ENCODE measurements at regions not wholly inside any gene's neighbourhood (a gene's known extent, or its start where the extent isn't known, plus 50 kb on each side); places are given as distances from the start of the nearest gene placed in this dataset.

- Histone ChIP-seq H3K4me1 (no peaks in the 10 kb centered on the region), H3K4me3 (ENCODE audit: low read depth, low read length) (no peak overlapping the region), H3K36me3 (no peaks in the 10 kb centered on the region), H3K9me3 (no peaks in the 10 kb centered on the region), H3K27me3 (no peaks in the 10 kb centered on the region)
- DNase-seq: no peak
- TF ChIP-seq CTCF (IDR thresholded peaks at IDR 0.05; ENCODE audit: low read depth, low read length): no peak
Measured at GRCh38 chr2:239846789-239847676, 178.1 kb downstream of the NDUFA10 start.

- DNase-seq: no peak
- TF ChIP-seq CTCF (IDR thresholded peaks at IDR 0.05; ENCODE audit: low read depth, low read length): no peak
- Histone ChIP-seq H3K4me3 (ENCODE audit: low read depth, low read length) (no peak overlapping the region), H3K4me1 (no peaks in the 10 kb centered on the region), H3K9me3 (no peaks in the 10 kb centered on the region), H3K36me3 (no peaks in the 10 kb centered on the region), H3K27me3 (no peaks in the 10 kb centered on the region)
Measured at GRCh38 chr2:239845968-239846367, 179.2 kb downstream of the NDUFA10 start.

GRCh38 chr2:239839306-239839705, 185.8 kb downstream of the NDUFA10 start:
- Histone ChIP-seq H3K36me3 (no peaks in the 10 kb centered on the region), H3K9me3 (no peaks in the 10 kb centered on the region), H3K4me3 (ENCODE audit: low read depth, low read length) (no peak overlapping the region), H3K4me1 (no peaks in the 10 kb centered on the region), H3K27me3 (no peaks in the 10 kb centered on the region)
- TF ChIP-seq CTCF (IDR thresholded peaks at IDR 0.05; ENCODE audit: low read depth, low read length): no peak
- no peak for DNase-seq

GRCh38 chr2:239836021-239836765, 188.9 kb downstream of the NDUFA10 start:
- H3K4me3 ChIP-seq (ENCODE audit: low read depth, low read length): no peak overlapping the region
- no peaks in the 10 kb centered on the region for H3K4me1 ChIP-seq
- no peaks in the 10 kb centered on the region for H3K27me3 ChIP-seq
- no peaks in the 10 kb centered on the region for H3K36me3 ChIP-seq
- H3K9me3 ChIP-seq: no peaks in the 10 kb centered on the region
- no peak for TF ChIP-seq CTCF (IDR thresholded peaks at IDR 0.05; ENCODE audit: low read depth, low read length)
- no peak for DNase-seq

GRCh38 chr2:239835056-239835455, 190.1 kb downstream of the NDUFA10 start:
- H3K36me3 ChIP-seq: no peaks in the 10 kb centered on the region
- no peaks in the 10 kb centered on the region for H3K9me3 ChIP-seq
- DNase-seq: no peak
- H3K4me1 ChIP-seq: no peaks in the 10 kb centered on the region
- H3K27me3 ChIP-seq: no peaks in the 10 kb centered on the region
- TF ChIP-seq CTCF (IDR thresholded peaks at IDR 0.05; ENCODE audit: low read depth, low read length): no peak
- no peak overlapping the region for H3K4me3 ChIP-seq (ENCODE audit: low read depth, low read length)

- no peaks in the 10 kb centered on the region for H3K4me1 ChIP-seq
- H3K4me3 ChIP-seq (ENCODE audit: low read depth, low read length): no peak overlapping the region
- no peak for DNase-seq
- no peaks in the 10 kb centered on the region for H3K36me3 ChIP-seq
- no peaks in the 10 kb centered on the region for H3K27me3 ChIP-seq
- TF ChIP-seq CTCF (IDR thresholded peaks at IDR 0.05; ENCODE audit: low read depth, low read length): no peak
- no peaks in the 10 kb centered on the region for H3K9me3 ChIP-seq
Measured at GRCh38 chr2:239834143-239834542, 191.0 kb downstream of the NDUFA10 start.
